HuH-7.5 (cell line): ENCODE measurements at regions not wholly inside any gene's neighbourhood (a gene's known extent, or its start where the extent isn't known, plus 50 kb on each side); places are given as distances from the start of the nearest gene placed in this dataset.

Source experiments
- DNase-seq: peaks from one replicate; pipeline ENCODE4 v3.0.0; 2011; ENCODE audit warnings: low spot score

GRCh38 chr6:126607289-126607688 lies 267.4 kb downstream of the CENPW start:
- no peak for DNase-seq

DNA sequence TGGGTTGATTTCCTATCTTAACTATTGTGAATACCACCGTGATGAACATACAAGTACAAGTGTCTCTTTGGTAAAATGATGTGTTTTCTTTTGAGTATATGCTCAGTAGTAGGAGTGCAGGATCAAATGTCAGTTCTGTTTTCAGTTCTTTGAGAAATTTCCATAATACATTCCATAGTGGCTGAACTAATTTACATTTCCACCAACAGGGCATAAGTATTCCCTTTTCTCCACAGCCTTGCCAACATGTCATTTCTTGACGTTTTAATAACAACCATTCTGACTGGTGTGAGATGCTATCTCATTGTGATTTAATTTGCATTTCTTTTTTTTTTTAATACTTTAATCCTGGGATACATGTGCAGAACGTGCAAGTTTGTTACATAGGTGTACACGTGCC lies 268.8 kb downstream of the CENPW start:
- DNase-seq: no peak

GRCh38 chr6:126614642-126615504 lies 275.0 kb downstream of the CENPW start:
- no peak for DNase-seq

DNA sequence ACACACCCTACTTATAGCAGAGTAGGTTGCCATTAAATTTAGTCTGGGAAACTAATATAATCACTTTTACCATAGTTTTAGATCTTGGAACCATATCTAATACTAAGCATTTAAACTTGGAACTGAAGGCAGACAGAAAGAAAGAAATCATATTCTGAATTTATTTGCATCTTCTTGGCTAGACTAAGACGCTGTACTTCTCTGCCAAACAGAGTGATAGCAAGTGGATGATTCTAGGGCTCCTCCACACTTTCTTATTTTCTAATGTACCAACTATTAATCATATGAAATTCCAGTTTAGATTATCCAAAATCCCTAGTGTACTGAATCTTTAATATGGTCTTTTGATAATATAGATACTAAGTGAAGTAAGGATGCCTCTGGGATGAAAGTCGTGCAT lies 277.0 kb downstream of the CENPW start:
- no peak for DNase-seq

DNA sequence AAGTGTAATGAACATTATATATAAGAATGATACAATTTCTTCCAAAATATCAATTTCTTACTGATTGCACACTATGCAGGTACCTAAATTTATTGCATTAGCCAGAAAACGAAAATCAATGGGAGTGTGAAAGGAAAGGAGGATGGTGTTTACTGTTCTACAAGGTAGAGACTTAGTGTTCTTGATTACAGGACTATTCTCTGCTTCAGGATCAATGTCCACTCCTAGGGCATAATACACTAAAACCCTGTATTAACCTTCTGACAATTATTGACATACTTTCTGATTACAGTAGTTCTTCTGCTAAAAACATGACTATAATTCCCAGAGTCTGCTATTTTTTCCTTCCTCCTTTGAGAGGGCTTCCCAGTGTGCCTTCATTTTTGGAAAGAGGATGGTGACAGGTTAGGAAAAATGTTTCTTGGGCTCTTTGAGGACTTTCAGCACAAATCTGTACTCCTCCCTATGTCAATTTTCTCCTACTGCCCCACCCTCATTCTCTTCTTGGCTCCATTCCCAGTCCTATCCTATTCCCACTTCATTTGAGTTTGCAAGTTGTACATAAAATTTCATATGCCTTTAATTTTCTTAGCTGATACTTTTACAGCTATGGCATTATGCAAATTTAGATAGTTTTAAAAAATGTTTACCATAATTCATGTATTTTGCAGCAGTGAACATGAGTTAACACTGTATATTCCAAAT lies 278.9 kb downstream of the CENPW start:
- no peak for DNase-seq

- DNase-seq: no peak
Measured at GRCh38 chr6:126620719-126621118, 280.8 kb downstream of the CENPW start.

DNA sequence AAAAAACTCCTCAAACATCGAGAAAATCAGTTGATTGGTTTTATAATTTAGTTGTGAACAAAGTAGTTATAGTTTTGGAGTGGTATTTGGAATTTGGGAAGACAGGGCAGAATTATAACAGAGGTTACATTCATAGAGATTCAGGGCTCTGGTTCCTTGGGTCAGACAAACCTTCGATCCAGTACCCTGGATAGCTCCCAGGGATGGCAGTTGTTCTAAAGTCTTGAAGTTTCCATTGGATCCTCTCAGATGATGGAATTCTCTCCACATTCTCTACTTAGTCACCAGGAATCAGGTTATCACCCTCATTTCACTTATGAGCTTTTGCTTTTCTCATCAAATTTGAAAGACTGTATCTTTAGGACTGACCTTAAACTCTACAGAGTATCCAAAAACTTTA lies 285.1 kb downstream of the CENPW start:
- no peak for DNase-seq

GRCh38 chr6:126628125-126628524 lies 288.2 kb downstream of the CENPW start:
- no peak for DNase-seq

DNA sequence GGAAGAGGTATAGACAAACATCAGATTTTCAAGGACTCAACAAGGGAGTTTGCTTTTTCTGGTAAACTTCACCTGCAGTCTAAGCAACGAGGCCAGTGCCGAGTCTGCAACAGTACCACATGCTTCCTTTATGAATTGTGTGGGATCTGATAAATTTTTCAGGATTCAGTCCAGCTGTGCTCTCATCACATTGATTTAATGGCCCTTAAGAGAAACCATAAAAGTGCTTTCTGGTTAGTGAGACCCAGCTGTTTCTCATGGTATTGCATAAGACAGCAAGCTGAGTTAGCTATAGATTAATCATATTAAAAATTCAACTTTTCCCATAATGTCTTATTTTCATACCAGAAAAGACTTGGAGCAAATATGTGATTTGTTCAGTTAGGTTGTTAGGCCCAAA lies 291.4 kb downstream of the CENPW start:
- no peak for DNase-seq

DNA sequence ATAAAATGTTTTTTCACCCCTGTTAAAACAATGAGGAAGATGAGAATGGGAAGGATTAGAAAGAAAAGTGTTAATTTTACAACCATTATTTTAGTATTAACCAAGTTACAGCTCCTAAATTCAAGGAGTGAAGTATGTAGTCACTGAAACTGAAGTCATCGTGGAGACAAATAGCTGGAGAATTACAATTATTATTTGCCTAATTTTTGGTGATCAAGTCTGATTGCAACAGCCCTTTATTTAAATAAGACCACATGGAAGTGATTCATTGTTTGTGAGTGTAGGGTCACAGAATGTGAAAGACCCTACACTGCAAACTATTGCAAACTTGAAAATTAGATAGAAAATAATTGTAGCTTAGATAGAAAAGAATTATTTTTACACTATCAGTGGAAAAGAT lies 292.4 kb downstream of the CENPW start:
- DNase-seq: no peak

GRCh38 chr6:126633373-126633772 lies 293.5 kb downstream of the CENPW start:
- DNase-seq: no peak

DNA sequence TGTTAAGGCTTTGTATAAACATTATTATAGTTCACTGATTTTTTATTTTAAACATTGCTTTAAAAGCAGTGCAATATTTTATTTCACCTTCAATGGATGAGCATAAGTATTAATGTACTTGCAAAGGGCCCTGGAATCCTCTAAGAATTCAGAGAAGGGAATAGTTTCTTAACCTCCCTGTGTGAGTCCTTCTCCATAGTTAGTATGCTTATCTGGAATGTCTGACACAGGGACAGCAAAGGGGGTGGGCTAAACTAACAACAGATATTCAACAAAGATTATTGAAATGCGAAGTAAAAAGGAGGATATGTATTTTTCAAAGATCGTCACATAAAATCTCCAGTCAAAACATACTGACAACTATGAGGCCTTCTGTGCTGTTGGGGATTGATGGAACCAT lies 300.4 kb downstream of the CENPW start:
- DNase-seq: no peak

DNA sequence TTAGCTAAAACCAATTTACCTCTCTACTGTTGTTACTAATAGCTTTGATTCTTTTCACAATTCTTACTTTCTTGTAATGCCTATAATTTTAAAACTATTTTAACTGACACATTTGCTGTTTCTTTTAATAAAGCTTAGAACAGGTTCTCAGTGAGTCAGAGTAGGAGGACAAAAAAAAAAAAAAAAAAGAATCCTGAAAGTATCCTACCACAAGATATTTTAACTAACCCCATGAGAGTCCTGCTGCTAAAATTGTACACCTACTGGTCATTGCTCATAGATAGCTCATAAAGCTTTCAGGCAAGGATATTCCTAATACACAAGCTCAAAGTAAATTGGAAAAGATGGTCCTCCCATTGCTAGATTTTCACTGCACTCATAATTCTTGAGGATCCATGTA lies 301.0 kb downstream of the CENPW start:
- DNase-seq: no peak

DNA sequence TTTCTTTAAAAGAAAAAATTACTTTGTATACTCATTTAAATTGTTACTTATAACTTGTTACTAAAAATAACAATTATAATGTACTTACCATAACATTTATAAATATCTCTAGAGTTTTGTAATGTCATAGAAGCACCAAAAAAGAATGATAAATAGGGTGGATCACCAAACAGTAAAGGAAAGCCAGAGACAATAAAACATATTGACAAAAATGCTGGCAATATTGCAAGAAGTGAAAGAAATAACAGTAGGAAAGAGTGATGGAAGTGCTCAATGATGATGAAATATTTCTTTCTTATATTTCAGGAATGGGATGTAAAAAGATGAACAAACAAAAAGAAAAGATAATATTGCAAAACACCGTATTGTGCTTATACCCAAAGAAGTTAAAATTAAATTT lies 301.7 kb downstream of the CENPW start:
- no peak for DNase-seq

GRCh38 chr6:126643352-126643751 lies 303.4 kb downstream of the CENPW start:
- no peak for DNase-seq

DNA sequence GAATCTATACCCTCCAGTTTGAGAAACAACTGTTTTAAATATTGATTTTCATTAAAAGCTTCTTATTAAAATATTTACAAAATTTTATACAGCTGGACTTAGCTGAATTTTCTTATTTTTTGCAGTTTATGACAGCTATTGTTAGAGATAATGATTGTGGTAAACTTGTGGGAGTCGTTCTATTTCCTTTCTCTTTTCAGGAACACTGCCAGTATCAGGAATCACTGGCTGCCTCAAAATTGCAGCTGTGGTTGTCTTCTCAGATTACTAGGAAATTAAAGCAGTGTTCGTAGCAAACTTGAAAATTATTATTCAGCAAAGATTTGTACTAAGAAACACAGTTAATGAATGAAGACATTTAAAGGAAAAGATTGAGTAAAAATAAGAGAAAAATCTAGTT lies 311.0 kb downstream of the CENPW start:
- DNase-seq: no peak

DNA sequence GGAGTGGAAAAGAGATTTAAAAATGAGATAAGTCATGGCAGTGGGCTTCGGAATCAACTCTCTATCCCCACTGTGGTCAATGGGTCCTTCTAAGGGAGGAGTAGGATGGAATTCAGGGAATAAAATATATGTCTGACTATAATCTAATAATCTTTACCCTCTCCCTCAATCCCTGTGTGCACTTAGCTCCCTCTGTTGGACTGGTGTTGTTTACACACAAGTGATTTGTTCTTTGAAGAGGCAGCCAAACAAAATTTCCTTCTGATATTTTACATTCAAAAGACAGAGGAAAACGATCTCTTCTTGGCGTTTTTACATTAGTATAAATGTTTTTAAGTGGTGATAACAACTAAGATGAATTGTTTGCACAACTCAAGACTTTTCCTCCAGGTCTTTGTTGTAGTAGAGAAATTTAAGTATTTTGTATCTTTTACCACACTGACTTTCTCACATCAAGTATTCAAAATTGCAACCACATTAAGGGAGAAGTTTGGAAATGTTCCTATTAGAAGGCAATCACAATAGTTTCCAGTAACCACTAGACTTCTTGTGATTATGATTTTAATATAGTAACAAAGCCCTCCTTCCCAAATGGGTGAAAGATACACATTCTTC lies 317.8 kb downstream of the CENPW start:
- DNase-seq: peak; percentile 18

- no peak for DNase-seq
Measured at GRCh38 chr6:126660376-126660775, 320.5 kb downstream of the CENPW start.

GRCh38 chr6:126661646-126662045 lies 321.7 kb downstream of the CENPW start:
- no peak for DNase-seq

DNA sequence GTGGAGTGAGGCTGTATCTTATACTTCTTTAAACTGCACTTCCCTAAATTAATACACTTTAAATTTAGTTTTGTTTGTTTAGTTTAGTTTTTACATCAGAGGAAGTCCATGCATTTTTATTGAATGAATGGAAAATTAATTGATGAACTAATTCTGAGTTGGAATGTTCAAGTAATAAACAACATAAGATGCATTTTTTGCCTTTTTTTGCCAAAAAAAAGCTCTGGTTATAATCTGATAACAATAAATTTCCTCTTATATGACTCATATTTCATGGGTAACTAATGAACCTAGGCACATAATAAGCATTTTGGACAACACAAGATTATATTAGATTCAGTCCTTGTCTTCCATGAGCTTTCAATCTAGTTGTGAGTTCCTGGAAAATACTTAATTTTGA lies 323.1 kb downstream of the CENPW start:
- no peak for DNase-seq

DNA sequence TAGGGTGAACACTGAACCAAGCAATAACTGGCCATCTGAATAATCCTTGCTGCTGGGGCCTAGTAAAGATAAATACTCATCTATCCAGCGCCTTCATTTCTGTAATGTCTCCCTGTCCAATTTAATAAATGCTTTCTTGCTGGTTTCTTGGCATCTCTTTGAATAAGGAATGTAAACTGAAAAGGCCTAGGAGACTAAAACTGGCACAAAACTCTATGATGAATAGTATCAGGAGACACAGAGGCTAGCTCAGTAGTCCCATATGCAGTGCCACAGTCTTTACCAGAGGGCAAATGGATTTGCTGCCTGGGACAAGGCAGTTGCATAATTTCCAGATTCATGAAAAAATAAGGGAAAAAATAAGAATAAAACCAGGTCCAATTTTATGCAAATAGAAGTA lies 324.4 kb downstream of the CENPW start:
- no peak for DNase-seq

GRCh38 chr6:126665551-126665950 lies 325.6 kb downstream of the CENPW start:
- no peak for DNase-seq

DNA sequence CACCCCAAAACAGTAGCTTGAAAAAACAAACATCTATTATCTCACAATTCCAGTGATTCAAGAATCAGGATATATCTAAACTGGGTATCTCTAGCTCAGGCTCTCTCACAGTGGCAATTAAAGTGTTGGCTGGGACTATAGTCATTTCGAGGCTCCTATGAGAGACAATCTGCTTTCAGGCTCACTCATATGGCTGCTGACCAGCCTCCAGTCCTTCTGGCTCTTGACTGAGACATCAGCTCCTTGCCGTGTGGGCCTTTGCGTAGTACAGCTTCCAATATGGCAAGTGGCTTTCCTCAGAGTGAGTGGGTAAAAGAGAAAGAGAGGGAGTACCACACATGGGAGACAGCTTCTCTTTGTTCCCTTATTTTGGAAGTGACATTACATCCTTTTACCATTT lies 327.2 kb downstream of the CENPW start:
- DNase-seq: no peak
